OCI-LY3 (cell line): ENCODE measurements at regions not wholly inside any gene's neighbourhood (a gene's known extent, or its start where the extent isn't known, plus 50 kb on each side); places are given as distances from the start of the nearest gene placed in this dataset.

Experiments used
- CTCF ChIP-seq: fragments of 200-600, 300-600 bp; sonication (generic); IDR thresholded peaks from 2 replicates; pipeline ENCODE4 v1.5.1; 2014; ENCODE audit warnings: antibody characterized with exemption, low read length, low read depth
- EZH2phosphoT487 ChIP-seq: fragments of 200-600 bp; shearing (Covaris generic); IDR thresholded peaks from 2 replicates; pipeline ENCODE4 v1.6.1; 2018; ENCODE audit warnings: antibody characterized with exemption, mixed run types, low read depth

GRCh38 chr10:126813432-126813831 is 91.8 kb upstream of the DOCK1 start:
- TF ChIP-seq CTCF (no peak), EZH2phosphoT487 (no peak)
